HepG2 (cell line): ENCODE measurements at regions not wholly inside any gene's neighbourhood (a gene's known extent, or its start where the extent isn't known, plus 50 kb on each side); places are given as distances from the start of the nearest gene placed in this dataset.

Experiments
- ATAC-seq: fragments of 200-7000 bp; cut with Tn5 transposase; 3 replicates; pipeline ENCODE4 v1.9.1; 2020; ENCODE audit warnings: mild to moderate bottlenecking, moderate library complexity
- BruUV-seq: library from RNA; stranded (reverse); fragments of 400-500 nt; replicated peaks from 2 replicates; lab custom pipeline; 2021; lab: Mats Ljungman, UMichigan
- CTCF ChIA-PET: fragments of 300-600 bp; formaldehyde crosslinking; extraction: SDS; loops from one replicate; lab custom pipeline; 2021; ENCODE audit warnings: low total read pairs, inconsistent platforms, low intra/inter-chr PET ratio; lab: Yijun Ruan, JAX
- POLR2A ChIA-PET: fragments of 350-600 bp; sonication (Branson Sonifier 250); formaldehyde crosslinking; loops from one replicate; lab custom pipeline; 2020; ENCODE audit warnings: antibody characterized with exemption, inconsistent platforms; lab: Yijun Ruan, JAX
- DNase-seq: peaks from one replicate; pipeline ENCODE4 v3.0.0-alpha.2; 2015; ENCODE audit warnings: low spot score
- FAIRE-seq: peaks from 3 replicates; lab custom pipeline; 2011; peaks lifted over from hg19 to GRCh38; lab: Jason Lieb, UNC
- H2AFZ ChIP-seq: one replicate; pipeline ENCODE4 v1.6.1; 2011; ENCODE audit warnings: low read length, inconsistent platforms
- H3K27ac ChIP-seq: fragments of 300-600 bp; 3 replicates; pipeline ENCODE4 v1.8.0; 2011; ENCODE audit warnings: mixed run types, mild to moderate bottlenecking, mixed read lengths, low read length, inconsistent platforms; ENCODE audit not compliant: insufficient read depth; ENCODE audit errors: extremely low read length
- H3K27me3 ChIP-seq, 2 experiments: fragments of 200-600 bp in 1 of 2; 2 replicates in 1 of 2; 3 replicates in 1 of 2; pipeline versions ENCODE4 v1.6.0 to v1.8.0; 2011; ENCODE audit warnings: low read length in 2 of 2, mild to moderate bottlenecking in 2 of 2, moderate library complexity in 2 of 2, inconsistent platforms in 1 of 2; ENCODE audit not compliant: insufficient read depth in 2 of 2, control insufficient read depth in 1 of 2
- H3K36me3 ChIP-seq, 2 experiments: fragments of 200-600 bp in 1 of 2; replicated peaks in 1 of 2; 2 replicates in 1 of 2; 3 replicates in 1 of 2; pipeline versions ENCODE4 v1.5.1 to v1.8.0; 2011; ENCODE audit warnings: low read length in 2 of 2, inconsistent platforms in 1 of 2; ENCODE audit not compliant: insufficient read depth in 2 of 2, control insufficient read depth in 1 of 2
- H3K4me1 ChIP-seq: 2 replicates; pipeline ENCODE4 v1.5.1; 2012; ENCODE audit warnings: low read length, inconsistent platforms; ENCODE audit not compliant: insufficient read depth
- H3K4me2 ChIP-seq: 2 replicates; pipeline ENCODE4 v1.6.0; 2011; ENCODE audit warnings: low read depth, low read length, inconsistent platforms
- H3K4me3 ChIP-seq, 3 experiments: fragments of 200-600 bp in 1 of 3; sonication (generic), shearing (Covaris generic) in 1 of 3; replicated peaks in 1 of 3; 2 replicates each; pipeline ENCODE4 v1.5.1; 2011 to 2016; ENCODE audit warnings: low read length in 3 of 3, inconsistent platforms in 2 of 3, low read depth in 2 of 3, mild to moderate bottlenecking in 2 of 3, control low read depth in 1 of 3, mixed read lengths in 1 of 3; ENCODE audit not compliant: insufficient read depth in 1 of 3
- H3K79me2 ChIP-seq: one replicate; pipeline ENCODE4 v1.6.1; 2011; ENCODE audit warnings: low read length, inconsistent platforms; ENCODE audit not compliant: insufficient read depth
- H3K9ac ChIP-seq: 2 replicates; pipeline ENCODE4 v1.6.0; 2011; ENCODE audit warnings: mild to moderate bottlenecking, low read depth, low read length, inconsistent platforms; ENCODE audit not compliant: insufficient read depth
- H3K9me3 ChIP-seq: 2 replicates; pipeline ENCODE4 v1.5.1; 2012; ENCODE audit warnings: mild to moderate bottlenecking, low read length
- H4K20me1 ChIP-seq: 2 replicates; pipeline ENCODE4 v1.6.0; 2011; ENCODE audit warnings: inconsistent platforms, mild to moderate bottlenecking, low read length, moderate library complexity; ENCODE audit not compliant: insufficient read depth
- CEBPB ChIP-seq: IDR thresholded peaks from 2 replicates; pipeline ENCODE4 v1.6.1; 2011; ENCODE audit warnings: low read depth, low read length, improper control_type of control experiment, borderline replicate concordance
- ELF1 ChIP-seq: sonication (generic); formaldehyde crosslinking; IDR thresholded peaks from 2 replicates; pipeline ENCODE4 v1.4.0; 2020; ENCODE audit warnings: missing genetic modification reagents
- HNRNPK ChIP-seq: fragments of 200-400 bp; formaldehyde crosslinking; IDR thresholded peaks from 2 replicates; pipeline ENCODE4 v1.6.1; 2018; ENCODE audit warnings: low read length, low read depth, moderate library complexity, mild to moderate bottlenecking; ENCODE audit not compliant: poor library complexity, severe bottlenecking
- MXD1 ChIP-seq: sonication (generic); formaldehyde crosslinking; IDR thresholded peaks from 2 replicates; pipeline ENCODE4 v1.4.0; 2020; ENCODE audit warnings: mild to moderate bottlenecking, missing genetic modification reagents
- NR1H2 ChIP-seq: sonication (generic); formaldehyde crosslinking; IDR thresholded peaks from 2 replicates; pipeline ENCODE4 v1.8.1; 2022; ENCODE audit warnings: low read depth, missing genetic modification reagents, borderline replicate concordance
- REL ChIP-seq: sonication (generic); formaldehyde crosslinking; conservative IDR thresholded peaks from 2 replicates; pipeline ENCODE4 v1.8.0; 2022; ENCODE audit warnings: mild to moderate bottlenecking, missing genetic modification reagents, moderate library complexity
- WGBS: methylation state at CpG from one replicate; pipeline ENCODE4 v1.1.6; 2017; ENCODE audit warnings: low lambda C conversion rate; 5-methylcytosine and 5-hydroxymethylcytosine counted together
- in situ Hi-C: cut with HindIII; loops from 2 replicates; pipeline ENCODE4 v1.10.0; 2017; ENCODE audit warnings: low pct_unique_long_range_greater_than_20kb; ENCODE audit not compliant: extremely low pct_ligation_motif_present
- intact Hi-C: fragments of 100-400 bp; cut with micrococcal nuclease; formaldehyde crosslinking; loops from one replicate; pipeline ENCODE4 v1.10.0; 2022; ENCODE audit not compliant: unreplicated experiment

GRCh38 chr21:28810826-28811524, 181.7 kb downstream of the LTN1 start:
- Histone ChIP-seq H3K9ac (no peak overlapping the region), H3K27me3 (no peaks in the 10 kb centered on the region), H3K79me2 (no peaks in the 10 kb centered on the region), H3K27ac (no peak overlapping the region), H3K4me3 (no peak overlapping the region), H3K4me2 (no peak overlapping the region), H4K20me1 (no peaks in the 10 kb centered on the region), H2AFZ (no peak overlapping the region), H3K4me1 (no peaks in the 10 kb centered on the region), H3K36me3 (no peaks in the 10 kb centered on the region), H3K9me3 (no peaks in the 10 kb centered on the region)
- FAIRE-seq (no peak), DNase-seq (no peak), ATAC-seq (no peak)
- ChIA-PET POLR2A (no interaction called here), CTCF (no interaction called here)
- intact Hi-C loops, result no loop called here
- WGBS, result 84% methylated on average over 3 of the region's 3 CpGs
- BruUV-seq, result no TSS peak
- in situ Hi-C loops, result no loop called here
- TF ChIP-seq NR1H2 (CRISPR knock-in tag) (no peak), HNRNPK (peak; percentile 29), CEBPB (peak; percentile 63; the same call in 1 of the 2 replicates), MXD1 (CRISPR knock-in tag) (no peak)

- ATAC-seq (no peak), DNase-seq (no peak), FAIRE-seq (no peak)
- H3K4me1 ChIP-seq, result no peaks in the 10 kb centered on the region
- in situ Hi-C loops (no loop called here), intact Hi-C loops (no loop called here)
- no peaks in the 10 kb centered on the region for H4K20me1 ChIP-seq
- H3K4me2 ChIP-seq, result no peak overlapping the region
- H3K79me2 ChIP-seq, result no peaks in the 10 kb centered on the region
- WGBS, result 59% methylated on average over 4 of the region's 4 CpGs
- no peaks in the 10 kb centered on the region for H3K27me3 ChIP-seq
- CTCF ChIA-PET, result no interaction called here
- H2AFZ ChIP-seq, result no peak overlapping the region
- H3K9me3 ChIP-seq, result no peaks in the 10 kb centered on the region
- POLR2A ChIA-PET, result no interaction called here
- H3K27ac ChIP-seq, result no peak overlapping the region
- TF ChIP-seq ELF1 (no peak), REL (CRISPR knock-in tag) (no peak)
- TF ChIP-seq, all 625 proteins: peak for 0
- Histone ChIP-seq H3K4me3 (no peak overlapping the region), H3K9ac (no peak overlapping the region), H3K36me3 (no peaks in the 10 kb centered on the region)
- BruUV-seq, result no TSS peak
Measured at GRCh38 chr21:28805885-28806284, 186.8 kb downstream of the LTN1 start.
